Testis (tissue), 2 donors: ENCODE measurements at regions not wholly inside any gene's neighbourhood (a gene's known extent, or its start where the extent isn't known, plus 50 kb on each side); places are given as distances from the start of the nearest gene placed in this dataset.

Source experiments
- POLR2A ChIP-seq: fragments of 450-650 bp; IDR thresholded peaks from one replicate; pipeline ENCODE4 v1.6.1; 2017; ENCODE audit warnings: antibody characterized with exemption, mild to moderate bottlenecking, moderate library complexity
- TF ChIP-seq, protein P1 (sequence below), 3 experiments: fragments of 450-650 bp in 2 of 3; fragments of 200-600 bp in 1 of 3; sonication (generic) in 1 of 3; IDR thresholded peaks; one replicate each; pipeline ENCODE4 v1.5.1; 2016 to 2019; ENCODE audit warnings: antibody characterized with exemption in 3 of 3, mild to moderate bottlenecking in 2 of 3, moderate library complexity in 1 of 3

DNA sequence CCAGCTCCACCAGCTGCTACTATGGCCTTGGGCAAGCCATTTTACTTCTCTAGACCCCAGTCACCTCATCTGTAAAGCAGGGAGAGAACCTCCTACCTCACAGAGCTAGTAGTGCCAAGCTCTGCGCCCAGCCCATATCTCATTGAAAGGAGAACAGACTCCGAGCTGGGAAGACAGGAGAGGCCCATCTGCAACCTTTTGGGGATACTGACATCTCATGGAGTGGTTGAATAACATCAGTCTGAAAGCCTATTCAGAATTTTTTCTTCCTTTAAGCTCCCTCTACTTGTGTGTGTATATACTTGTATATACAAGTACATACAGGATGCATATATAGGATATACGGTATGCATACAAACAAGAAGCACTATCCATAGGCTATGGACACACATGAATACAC lies 279.5 kb upstream of the POU3F1 start:
- TF ChIP-seq POLR2A, result no peak
- TF ChIP-seq, protein P1, sequence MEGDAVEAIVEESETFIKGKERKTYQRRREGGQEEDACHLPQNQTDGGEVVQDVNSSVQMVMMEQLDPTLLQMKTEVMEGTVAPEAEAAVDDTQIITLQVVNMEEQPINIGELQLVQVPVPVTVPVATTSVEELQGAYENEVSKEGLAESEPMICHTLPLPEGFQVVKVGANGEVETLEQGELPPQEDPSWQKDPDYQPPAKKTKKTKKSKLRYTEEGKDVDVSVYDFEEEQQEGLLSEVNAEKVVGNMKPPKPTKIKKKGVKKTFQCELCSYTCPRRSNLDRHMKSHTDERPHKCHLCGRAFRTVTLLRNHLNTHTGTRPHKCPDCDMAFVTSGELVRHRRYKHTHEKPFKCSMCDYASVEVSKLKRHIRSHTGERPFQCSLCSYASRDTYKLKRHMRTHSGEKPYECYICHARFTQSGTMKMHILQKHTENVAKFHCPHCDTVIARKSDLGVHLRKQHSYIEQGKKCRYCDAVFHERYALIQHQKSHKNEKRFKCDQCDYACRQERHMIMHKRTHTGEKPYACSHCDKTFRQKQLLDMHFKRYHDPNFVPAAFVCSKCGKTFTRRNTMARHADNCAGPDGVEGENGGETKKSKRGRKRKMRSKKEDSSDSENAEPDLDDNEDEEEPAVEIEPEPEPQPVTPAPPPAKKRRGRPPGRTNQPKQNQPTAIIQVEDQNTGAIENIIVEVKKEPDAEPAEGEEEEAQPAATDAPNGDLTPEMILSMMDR (IDR thresholded peaks at IDR 0.05), result no peak
